ENCODE measurements at regions not wholly inside any gene's neighbourhood (a gene's known extent, or its start where the extent isn't known, plus 50 kb on each side); places are given as distances from the start of the nearest gene placed in this dataset.
"Not testable (repeated sequence)": the region's sequence is repeated elsewhere in the genome, so short reads cannot be mapped to it uniquely, and the experiment has no call there.

DNA sequence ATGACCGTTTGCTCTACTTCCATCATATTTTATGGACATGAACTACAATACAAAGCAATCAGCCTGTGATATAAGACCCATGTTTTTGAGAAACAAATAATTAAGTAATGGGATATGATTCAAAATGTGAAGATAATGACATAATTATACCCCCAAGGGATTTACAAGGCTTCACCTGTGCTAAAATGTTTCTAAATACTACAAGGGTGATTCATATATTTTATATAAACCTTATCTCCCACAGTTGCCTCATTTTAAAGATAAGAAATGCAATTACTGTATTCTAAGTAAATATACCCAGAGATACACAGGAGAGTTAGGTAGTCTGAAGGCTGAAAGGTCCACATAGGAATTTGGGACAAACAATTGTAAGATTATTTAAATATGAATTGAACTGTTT is 662.0 kb upstream of the CHD1 start:
- no peak for DNase-seq (ENCODE audit: low read depth, low spot score)

GRCh38 chr5:99589424-99589823 is 660.6 kb upstream of the CHD1 start:
- no peak for DNase-seq (ENCODE audit: low read depth, low spot score)

DNA sequence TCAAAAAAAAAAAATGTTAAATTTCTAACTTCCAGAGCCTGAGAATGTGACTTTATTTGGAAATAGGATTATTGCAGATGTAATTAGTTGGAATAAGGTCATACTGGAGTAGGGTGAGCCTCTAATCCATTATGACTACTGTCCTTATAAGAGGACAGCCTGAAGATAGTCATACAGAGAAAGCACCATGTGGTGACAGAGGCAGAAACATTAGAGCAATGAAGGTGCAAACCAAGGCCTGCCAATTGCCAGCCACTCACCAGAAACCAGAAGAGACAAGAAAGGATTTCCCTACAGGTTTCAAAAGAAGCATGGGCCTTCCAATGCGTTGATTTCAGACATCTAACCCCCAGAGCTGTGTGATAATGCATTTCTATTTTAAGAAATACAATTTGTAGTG is 659.2 kb upstream of the CHD1 start:
- no peak for DNase-seq (ENCODE audit: low read depth, low spot score)

DNA sequence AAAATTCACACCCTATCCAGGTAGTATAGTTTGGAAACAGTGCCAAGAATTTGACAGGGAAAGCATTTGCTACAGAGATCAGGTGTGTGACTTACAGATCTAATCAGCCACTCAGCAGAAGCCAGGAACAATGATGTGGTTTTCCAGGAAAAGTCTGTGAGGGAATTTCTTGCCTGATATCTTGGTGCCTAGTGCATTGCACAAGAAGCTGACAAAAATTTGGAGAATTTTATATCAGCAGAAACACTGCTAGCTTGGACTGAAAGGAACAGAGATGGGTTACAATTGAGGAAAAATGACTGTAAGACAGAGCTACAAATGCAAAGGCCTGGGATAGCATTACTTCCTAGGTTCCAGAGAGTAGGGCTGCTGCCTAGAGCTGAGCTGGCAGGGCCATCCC is 658.1 kb upstream of the CHD1 start:
- no peak for DNase-seq (ENCODE audit: low read depth, low spot score)

- DNase-seq (ENCODE audit: low read depth, low spot score) = not testable (repeated sequence)
Observed at GRCh38 chr5:99581204-99581603, 652.4 kb upstream of the CHD1 start.

DNA sequence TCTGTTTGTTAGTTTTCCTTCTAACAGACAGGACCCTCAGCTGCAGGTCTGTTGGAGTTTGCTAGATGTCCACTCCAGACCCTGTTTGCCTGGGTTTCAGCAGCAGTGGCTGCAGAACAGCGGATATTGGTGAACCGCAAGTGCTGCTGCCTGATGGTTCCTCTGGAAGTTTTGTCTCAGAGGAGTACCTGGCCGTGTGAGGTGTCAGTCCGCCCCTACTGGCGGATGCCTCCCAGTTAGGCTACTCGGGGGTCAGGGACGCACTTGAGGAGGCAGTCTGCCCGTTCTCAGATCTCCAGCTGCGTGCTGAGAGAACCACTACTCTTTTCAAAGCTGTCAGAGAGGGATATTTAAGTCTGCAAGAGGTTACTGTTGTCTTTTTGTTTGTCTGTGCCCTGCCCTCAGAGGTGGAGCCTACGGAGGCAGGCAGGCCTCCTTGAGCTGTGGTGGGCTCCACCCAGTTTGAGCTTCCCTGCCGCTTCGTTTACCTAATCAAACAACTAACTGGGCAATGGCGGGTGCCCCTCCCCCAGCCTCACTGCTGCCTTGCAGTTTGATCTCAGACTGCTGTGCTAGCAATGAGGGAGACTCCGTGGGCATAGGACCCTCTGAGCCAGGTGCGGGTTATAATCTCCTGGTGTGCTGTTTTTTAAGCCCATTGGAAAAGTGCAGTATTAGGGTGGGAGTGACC is 634.3 kb upstream of the CHD1 start:
- not testable (repeated sequence) for DNase-seq (ENCODE audit: low read depth, low spot score)

DNA sequence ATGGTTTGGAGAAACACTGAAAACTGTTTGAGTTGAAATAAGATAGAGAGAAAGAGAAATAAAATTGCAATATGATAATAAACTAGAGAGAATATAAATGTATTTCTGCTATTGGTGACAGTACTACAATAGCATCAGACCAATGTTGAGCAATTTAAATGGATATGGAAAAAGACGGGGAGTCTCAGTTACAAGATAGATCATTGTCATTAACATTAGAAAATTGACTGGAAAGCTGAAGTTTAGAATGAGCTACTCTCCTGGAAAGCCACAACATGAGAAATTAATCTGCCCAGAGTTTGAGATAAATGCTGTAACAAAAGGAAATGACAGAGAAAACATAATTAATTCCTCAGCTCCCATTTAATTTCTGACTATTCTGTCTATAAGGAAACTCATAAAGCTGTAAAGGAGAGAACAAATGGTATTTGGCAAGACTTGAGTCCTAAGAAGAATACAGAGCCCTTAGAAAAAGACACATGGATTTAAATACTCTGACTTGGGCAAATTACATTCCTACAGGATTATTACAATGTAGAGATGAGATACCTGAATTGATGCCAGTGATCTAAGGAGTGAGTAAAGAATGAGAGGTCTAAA is 624.5 kb upstream of the CHD1 start:
- DNase-seq (ENCODE audit: low read depth, low spot score) = no peak

- no peak for DNase-seq (ENCODE audit: low read depth, low spot score)
Observed at GRCh38 chr5:99544356-99544755, 615.5 kb upstream of the CHD1 start.

- DNase-seq (ENCODE audit: low read depth, low spot score) = no peak
Observed at GRCh38 chr5:99543841-99544240, 615.0 kb upstream of the CHD1 start.

DNA sequence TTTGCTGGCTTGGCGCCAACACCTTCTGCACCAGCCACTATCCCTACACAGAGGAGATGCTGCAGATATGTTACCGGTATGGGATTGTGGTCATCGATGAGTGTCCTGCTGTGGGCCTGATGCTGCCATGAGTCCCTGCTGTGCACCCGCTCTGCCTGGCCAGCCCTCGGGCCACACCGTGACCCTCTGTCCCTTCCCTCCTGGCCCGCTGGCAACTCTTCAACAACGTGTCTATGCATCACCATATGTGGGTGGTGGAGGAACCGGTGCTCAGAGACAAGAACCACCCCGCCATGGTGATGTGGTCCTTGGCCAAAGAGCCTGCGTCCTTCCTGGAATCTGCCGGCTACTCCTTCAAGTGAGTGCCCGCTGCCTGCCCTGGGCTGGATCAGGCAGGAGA is 605.4 kb upstream of the CHD1 start:
- not testable (repeated sequence) for DNase-seq (ENCODE audit: low read depth, low spot score)

DNA sequence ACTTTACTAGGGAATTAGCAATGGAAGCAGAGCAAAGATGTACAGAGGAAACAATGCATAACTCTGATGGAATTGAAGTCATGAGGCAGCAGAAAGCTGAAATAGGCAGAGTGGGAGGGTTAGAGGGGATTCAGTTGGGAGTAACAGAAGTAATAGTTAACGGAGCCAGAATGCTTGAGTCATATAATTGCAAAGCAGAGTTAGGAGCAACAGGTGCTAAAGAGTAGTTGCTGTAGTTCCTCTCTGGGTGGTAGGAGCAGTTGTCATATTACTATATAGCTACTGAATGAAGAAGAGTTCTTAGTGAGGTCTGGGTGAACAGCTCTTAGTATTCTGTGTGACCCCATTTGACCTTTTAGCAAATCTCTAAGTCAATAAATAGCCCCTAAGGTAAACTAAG is 592.9 kb upstream of the CHD1 start:
- DNase-seq (ENCODE audit: low read depth, low spot score) = not testable (repeated sequence)

DNA sequence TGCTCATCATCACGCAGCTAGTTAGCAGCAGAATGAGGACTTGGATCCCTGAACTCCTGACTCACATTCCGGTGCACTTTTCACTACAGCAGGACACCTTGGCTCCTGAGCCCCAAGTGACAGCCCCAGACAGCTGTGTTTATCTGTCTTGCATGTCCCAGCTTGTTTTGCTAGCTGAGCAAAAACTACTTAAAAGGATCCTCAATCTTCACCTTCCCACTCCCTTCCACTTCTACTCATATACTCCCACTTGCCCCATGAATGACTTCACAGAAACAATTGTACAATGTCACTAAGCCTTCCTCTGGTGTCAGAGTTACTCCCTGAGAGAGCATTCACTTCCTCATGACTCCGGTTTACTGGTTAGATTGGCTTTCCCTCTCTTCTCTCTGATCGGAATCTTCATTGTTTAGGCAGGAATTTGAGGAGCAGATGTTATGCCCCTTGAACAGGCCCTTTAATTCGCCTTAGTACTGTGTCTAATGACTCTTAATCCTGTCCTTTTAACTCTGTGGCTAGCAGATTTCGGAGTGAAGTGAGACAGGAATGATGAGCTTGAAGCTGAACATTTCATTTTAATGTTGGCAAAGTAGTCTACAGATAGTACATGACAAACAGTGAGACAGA is 587.2 kb upstream of the CHD1 start:
- not testable (repeated sequence) for DNase-seq (ENCODE audit: low read depth, low spot score)

- not testable (repeated sequence) for DNase-seq (ENCODE audit: low read depth, low spot score)
Observed at GRCh38 chr5:99510237-99510866, 581.5 kb upstream of the CHD1 start.

DNA sequence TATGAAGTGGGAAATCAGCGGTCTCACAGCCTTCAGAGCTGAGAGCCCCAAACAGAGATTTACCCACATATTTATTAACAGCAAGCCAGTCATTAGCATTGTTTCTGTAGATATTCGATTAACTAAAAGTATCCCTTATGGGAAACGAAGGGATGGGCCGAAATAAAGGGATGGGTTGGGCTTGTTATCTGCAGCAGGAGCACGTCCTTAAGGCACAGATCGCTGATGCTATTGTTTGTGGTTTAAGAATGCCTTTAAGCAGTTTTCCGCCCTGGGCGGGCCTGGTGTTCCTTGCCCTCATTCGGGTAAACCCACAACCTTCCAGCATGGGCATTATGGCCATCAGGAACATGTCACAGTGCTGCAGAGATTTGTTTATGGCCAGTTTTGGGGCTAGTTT is 580.3 kb upstream of the CHD1 start:
- DNase-seq (ENCODE audit: low read depth, low spot score) = not testable (repeated sequence)

DNA sequence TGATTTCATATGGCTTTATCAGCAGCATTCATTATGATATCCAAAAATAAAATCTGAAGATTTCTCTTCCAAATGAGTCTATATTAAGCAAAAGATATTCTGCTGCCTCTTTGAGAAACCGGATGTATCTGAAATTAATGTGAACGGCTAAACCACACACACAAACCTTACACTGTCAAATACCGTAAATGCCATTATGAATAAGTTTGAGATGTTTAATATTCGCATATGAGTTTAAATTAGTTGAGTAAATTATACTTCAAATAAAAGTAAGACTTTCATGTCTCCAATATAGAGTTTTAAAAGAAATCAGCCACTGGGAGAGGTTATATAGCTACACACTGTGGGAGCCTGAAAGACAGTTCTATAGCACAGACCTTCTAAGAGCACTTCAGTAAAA is 566.6 kb upstream of the CHD1 start:
- not testable (repeated sequence) for DNase-seq (ENCODE audit: low read depth, low spot score)

- not testable (repeated sequence) for DNase-seq (ENCODE audit: low read depth, low spot score)
Observed at GRCh38 chr5:99478450-99478849, 549.6 kb upstream of the CHD1 start.

DNA sequence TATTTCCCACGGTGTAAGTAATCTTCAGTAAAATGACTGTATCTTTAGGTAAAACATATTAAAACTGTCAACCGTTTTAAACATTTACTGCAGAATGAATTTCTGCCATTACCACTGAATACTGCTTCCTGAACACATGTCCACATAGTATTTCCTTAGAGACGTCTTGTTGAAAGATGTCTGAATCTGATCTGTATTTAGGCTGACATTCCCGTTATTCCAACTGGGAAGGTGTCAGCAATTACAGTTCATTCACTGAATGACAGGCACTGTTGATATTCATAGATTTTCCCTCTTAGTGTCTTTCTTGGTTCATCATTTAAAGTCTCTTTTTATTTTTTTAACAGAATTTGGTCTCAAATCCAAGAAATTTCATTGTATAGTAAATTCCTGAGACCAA is 544.5 kb upstream of the CHD1 start:
- DNase-seq (ENCODE audit: low read depth, low spot score) = not testable (repeated sequence)

DNA sequence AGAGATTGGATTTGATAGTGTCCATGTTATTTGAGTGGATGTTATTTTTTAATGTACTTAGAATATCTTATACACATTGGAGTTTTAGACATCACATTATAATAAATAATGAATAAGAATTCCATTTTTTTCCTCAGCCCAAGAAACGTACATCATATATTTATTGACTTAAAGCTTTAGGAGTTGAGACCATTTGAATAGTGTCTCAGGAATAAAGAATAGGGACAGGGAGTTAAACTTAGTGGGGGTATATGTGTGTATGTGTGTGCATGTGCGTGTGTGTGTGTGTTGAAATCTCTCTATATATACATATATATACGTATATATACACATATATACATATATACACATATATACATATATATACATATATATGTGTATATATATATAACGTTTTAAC is 542.9 kb upstream of the CHD1 start:
- not testable (repeated sequence) for DNase-seq (ENCODE audit: low read depth, low spot score)

DNA sequence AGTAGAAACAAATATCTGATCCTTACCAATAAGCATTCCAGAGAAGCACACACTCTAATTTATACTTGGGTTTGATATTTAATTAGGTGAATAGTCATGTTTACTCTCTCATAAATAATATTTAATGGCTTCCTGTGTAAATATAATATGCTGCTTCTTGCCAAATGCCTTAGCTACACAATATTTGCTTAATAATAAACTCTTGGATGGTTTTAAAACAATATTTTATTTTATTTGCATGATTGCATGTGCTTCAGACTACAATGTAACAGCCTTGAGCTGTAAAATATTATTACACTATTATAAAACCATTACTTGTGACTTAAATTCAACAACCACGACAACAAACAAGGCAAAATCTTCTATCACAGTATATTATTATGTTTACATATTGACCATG is 542.4 kb upstream of the CHD1 start:
- DNase-seq (ENCODE audit: low read depth, low spot score) = not testable (repeated sequence)

DNA sequence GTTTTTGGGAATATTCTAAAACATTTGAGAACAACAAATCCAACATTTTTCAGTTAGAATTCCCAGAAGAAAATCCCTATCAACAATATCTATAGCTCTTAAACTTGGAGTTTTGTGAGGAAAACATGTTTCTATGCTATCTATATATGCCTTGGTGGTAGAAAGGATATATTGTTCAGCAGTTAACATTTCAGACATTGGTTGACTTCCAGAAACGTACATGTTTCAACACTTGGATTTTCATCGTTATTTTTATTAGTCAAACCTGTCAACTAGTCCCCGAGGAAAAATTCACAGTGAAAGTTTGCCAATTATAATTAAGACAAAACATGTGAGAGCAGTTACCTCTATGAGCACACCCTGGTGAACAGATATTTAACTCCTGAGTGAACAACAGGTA is 541.8 kb upstream of the CHD1 start:
- not testable (repeated sequence) for DNase-seq (ENCODE audit: low read depth, low spot score)

- no peak for DNase-seq (ENCODE audit: low read depth, low spot score)
Observed at GRCh38 chr5:99460701-99461100, 531.9 kb upstream of the CHD1 start.

DNA sequence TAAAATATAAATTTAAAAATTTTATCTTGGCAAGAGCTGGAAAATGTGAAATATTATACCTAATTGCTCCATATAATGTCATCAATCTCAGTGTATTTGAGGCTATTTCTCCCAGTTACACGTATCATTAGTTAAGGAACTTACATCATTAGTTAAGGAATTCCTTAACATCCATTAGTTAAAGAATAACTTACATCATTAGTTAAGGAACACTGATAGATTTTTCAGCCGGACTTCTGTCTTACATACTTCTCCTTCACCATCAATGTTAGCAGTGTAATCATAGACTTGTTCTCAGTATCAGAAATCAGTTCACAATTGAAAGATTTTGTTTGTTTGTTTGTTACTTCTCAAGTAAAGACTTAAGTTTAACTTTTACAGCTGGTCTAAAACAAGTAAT is 524.4 kb upstream of the CHD1 start:
- DNase-seq (ENCODE audit: low read depth, low spot score) = no peak

DNA sequence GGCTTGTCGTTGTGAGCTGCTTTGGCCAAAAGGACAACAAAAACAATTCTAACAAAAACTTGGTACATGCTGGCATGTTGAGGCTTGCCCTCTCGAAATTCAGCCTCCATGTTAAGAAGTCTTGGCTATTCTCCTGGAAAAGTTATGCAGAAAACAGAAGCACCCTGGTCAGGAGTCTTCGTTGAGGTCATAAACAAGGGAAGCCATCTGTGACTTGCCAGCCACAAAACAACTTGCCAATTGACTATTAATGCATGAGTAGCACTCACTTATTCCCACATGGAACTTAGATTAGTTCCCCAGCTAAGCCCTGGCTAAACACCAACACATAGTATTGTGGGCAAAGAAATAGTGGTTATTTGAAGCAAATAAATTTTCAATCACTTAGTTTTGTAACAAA is 521.0 kb upstream of the CHD1 start:
- DNase-seq (ENCODE audit: low read depth, low spot score) = no peak
